ENCODE measurements at regions not wholly inside any gene's neighbourhood (a gene's known extent, or its start where the extent isn't known, plus 50 kb on each side); places are given as distances from the start of the nearest gene placed in this dataset.

GRCh38 chr10:43940898-43941837 is 292.5 kb upstream of the ZNF32 start:
- no peak for TF ChIP-seq CTCF (IDR thresholded peaks at IDR 0.05; ENCODE audit: low read length)
- TF ChIP-seq EZH2 (optimal IDR thresholded peaks at IDR 0.05; ENCODE audit: low read depth, low read length), result no peak
- no peak for TF ChIP-seq EZH2phosphoT487 (IDR thresholded peaks at IDR 0.05; ENCODE audit: low read length)
